COR-L47 (cell line): ENCODE measurements at regions not wholly inside any gene's neighbourhood (a gene's known extent, or its start where the extent isn't known, plus 50 kb on each side); places are given as distances from the start of the nearest gene placed in this dataset.
A peak's percentile ranks its signal among the peaks of the same experiment; 100 is the strongest.

Experiments
- DNase-seq: peaks from one replicate; lab custom pipeline; 2025; lab: John Stamatoyannopoulos, UW

GRCh38 chr1:219476716-219477115, 136.2 kb downstream of the ZC3H11B start:
- DNase-seq, result no peak

GRCh38 chr1:219476116-219476515, 136.8 kb downstream of the ZC3H11B start:
- no peak for DNase-seq

GRCh38 chr1:219472596-219472995, 140.3 kb downstream of the ZC3H11B start:
- DNase-seq, result no peak

GRCh38 chr1:219467524-219467923, 145.4 kb downstream of the ZC3H11B start:
- no peak for DNase-seq

GRCh38 chr1:219466766-219467165, 146.1 kb downstream of the ZC3H11B start:
- DNase-seq, result no peak

- no peak for DNase-seq
Observed at GRCh38 chr1:219465212-219466093, 147.5 kb downstream of the ZC3H11B start.

GRCh38 chr1:219463636-219464035, 149.3 kb downstream of the ZC3H11B start:
- no peak for DNase-seq

- DNase-seq, result no peak
Observed at GRCh38 chr1:219461981-219462400, 150.9 kb downstream of the ZC3H11B start.

- DNase-seq, result peak; percentile 2
Observed at GRCh38 chr1:219460896-219461815, 151.7 kb downstream of the ZC3H11B start.

GRCh38 chr1:219460081-219460895, 152.6 kb downstream of the ZC3H11B start:
- DNase-seq, result no peak

GRCh38 chr1:219459351-219460080, 153.4 kb downstream of the ZC3H11B start:
- peak; percentile 44 for DNase-seq

GRCh38 chr1:219446288-219446687, 166.6 kb downstream of the ZC3H11B start:
- no peak for DNase-seq

- DNase-seq, result no peak
Observed at GRCh38 chr1:219445864-219446263, 167.0 kb downstream of the ZC3H11B start.

GRCh38 chr1:219444474-219444873, 168.4 kb downstream of the ZC3H11B start:
- no peak for DNase-seq

GRCh38 chr1:219443763-219444162, 169.1 kb downstream of the ZC3H11B start:
- DNase-seq, result no peak

- DNase-seq, result no peak
Observed at GRCh38 chr1:219442611-219443061, 170.3 kb downstream of the ZC3H11B start.

GRCh38 chr1:219441884-219442283, 171.0 kb downstream of the ZC3H11B start:
- DNase-seq, result no peak

GRCh38 chr1:219439376-219439775, 173.5 kb downstream of the ZC3H11B start:
- DNase-seq, result no peak

- no peak for DNase-seq
Observed at GRCh38 chr1:219438386-219438785, 174.5 kb downstream of the ZC3H11B start.

- no peak for DNase-seq
Observed at GRCh38 chr1:219434923-219435297, 178.0 kb downstream of the ZC3H11B start.

GRCh38 chr1:219434285-219434922, 178.5 kb downstream of the ZC3H11B start:
- DNase-seq, result no peak
